OCI-LY1 (cell line): ENCODE measurements at regions not wholly inside any gene's neighbourhood (a gene's known extent, or its start where the extent isn't known, plus 50 kb on each side); places are given as distances from the start of the nearest gene placed in this dataset.
A peak's percentile ranks its signal among the peaks of the same experiment; 100 is the strongest.

ENCODE experiments used
- H2AFZ ChIP-seq: fragments of 200-600 bp; sonication (generic), shearing (Covaris generic); 2 replicates; pipeline ENCODE4 v1.6.0; 2014; ENCODE audit warnings: antibody characterized with exemption, mild to moderate bottlenecking, low read length
- H3F3A ChIP-seq: fragments of 200-600 bp; sonication (generic), shearing (Covaris generic); 2 replicates; pipeline ENCODE4 v1.6.0; 2014; ENCODE audit warnings: mild to moderate bottlenecking, antibody characterized with exemption, low read length, moderate library complexity; ENCODE audit not compliant: insufficient read depth
- H3K27ac ChIP-seq: fragments of 200-600 bp; sonication (generic); 2 replicates; pipeline ENCODE4 v1.5.1; 2014; ENCODE audit warnings: low read length, mixed run types, mild to moderate bottlenecking, low read depth; ENCODE audit not compliant: poor library complexity, severe bottlenecking
- H3K27me3 ChIP-seq: fragments of 200-600 bp; sonication (generic); 2 replicates; pipeline ENCODE4 v1.6.0; 2014; ENCODE audit warnings: antibody characterized with exemption, mild to moderate bottlenecking, low read length, moderate library complexity; ENCODE audit not compliant: insufficient read depth
- H3K36me3 ChIP-seq: fragments of 200-600 bp; sonication (generic); 2 replicates; pipeline ENCODE4 v1.6.1; 2014; ENCODE audit warnings: mild to moderate bottlenecking, antibody characterized with exemption, low read length, moderate library complexity, mixed read lengths; ENCODE audit not compliant: insufficient read depth
- H3K4me1 ChIP-seq: fragments of 200-600 bp; sonication (generic); 2 replicates; pipeline ENCODE4 v1.5.1; 2014; ENCODE audit warnings: mild to moderate bottlenecking, low read length, moderate library complexity; ENCODE audit not compliant: insufficient read depth, severe bottlenecking
- H3K4me2 ChIP-seq: fragments of 200-600 bp; sonication (generic), shearing (Covaris generic); 2 replicates; pipeline ENCODE4 v1.6.1; 2014; ENCODE audit warnings: low read length
- H3K4me3 ChIP-seq: fragments of 200-600 bp; sonication (generic); 2 replicates; pipeline ENCODE4 v1.5.1; 2014; ENCODE audit warnings: low read length, low read depth, mild to moderate bottlenecking, mixed read lengths; ENCODE audit not compliant: poor library complexity, severe bottlenecking
- H3K79me2 ChIP-seq: fragments of 200-600 bp; shearing (Covaris generic); 2 replicates; pipeline ENCODE4 v1.6.1; 2016; ENCODE audit warnings: mixed run types, low read length, mixed read lengths; ENCODE audit not compliant: insufficient read depth
- H3K9ac ChIP-seq: fragments of 200-600 bp; sonication (generic), shearing (Covaris generic); 2 replicates; pipeline ENCODE4 v1.6.1; 2014; ENCODE audit warnings: mild to moderate bottlenecking, low read length, mixed read lengths
- H3K9me2 ChIP-seq: fragments of 200-600 bp; sonication (generic), shearing (Covaris generic); 2 replicates; pipeline ENCODE4 v1.6.1; 2014; ENCODE audit warnings: low read depth, mild to moderate bottlenecking, low read length, mixed read lengths
- H3K9me3 ChIP-seq: fragments of 200-600 bp; shearing (Covaris generic); 2 replicates; pipeline ENCODE4 v1.6.1; 2014; ENCODE audit warnings: low read length, mixed read lengths
- H4K20me1 ChIP-seq: fragments of 200-600 bp; sonication (generic), shearing (Covaris generic); 2 replicates; pipeline ENCODE4 v1.6.0; 2016; ENCODE audit warnings: mild to moderate bottlenecking, low read length; ENCODE audit not compliant: insufficient read depth
- CTCF ChIP-seq: fragments of 200-600 bp; sonication (generic), shearing (Covaris generic); IDR thresholded peaks from 2 replicates; pipeline ENCODE4 v1.5.1; 2017; ENCODE audit warnings: mild to moderate bottlenecking, antibody characterized with exemption, low read length, moderate library complexity, mixed read lengths
- EZH2 ChIP-seq: fragments of 200-600 bp; sonication (generic), shearing (Covaris generic); IDR thresholded peaks from 2 replicates; pipeline ENCODE4 v1.8.0; 2017; ENCODE audit warnings: borderline replicate concordance, mixed run types, mild to moderate bottlenecking, antibody characterized with exemption, low read length, moderate library complexity, mixed read lengths

- Histone ChIP-seq H4K20me1 (no peaks in the 10 kb centered on the region), H3K79me2 (no peaks in the 10 kb centered on the region), H3K36me3 (no peaks in the 10 kb centered on the region), H3K27ac (no peak overlapping the region), H3F3A (no peaks in the 10 kb centered on the region), H2AFZ (no peak overlapping the region), H3K4me1 (no peaks in the 10 kb centered on the region), H3K9ac (no peak overlapping the region), H3K27me3 (no peaks in the 10 kb centered on the region), H3K9me3 (no peaks in the 10 kb centered on the region), H3K9me2 (no peaks in the 10 kb centered on the region), H3K4me2 (no peak overlapping the region), H3K4me3 (no peak overlapping the region)
- TF ChIP-seq CTCF (no peak), EZH2 (no peak)
These were observed 669.1 kb upstream of the SALL1 start for GRCh38 chr16:51820176-51820575.

GRCh38 chr16:51818342-51818944, 667.4 kb upstream of the SALL1 start:
- Histone ChIP-seq H3K36me3 (no peaks in the 10 kb centered on the region), H2AFZ (no peak overlapping the region), H3K27me3 (no peaks in the 10 kb centered on the region), H4K20me1 (no peaks in the 10 kb centered on the region), H3K4me1 (no peaks in the 10 kb centered on the region), H3K9me2 (no peaks in the 10 kb centered on the region), H3K9ac (no peak overlapping the region), H3K79me2 (no peaks in the 10 kb centered on the region), H3F3A (no peaks in the 10 kb centered on the region), H3K4me2 (no peak overlapping the region), H3K27ac (no peak overlapping the region), H3K4me3 (no peak overlapping the region), H3K9me3 (no peaks in the 10 kb centered on the region)
- TF ChIP-seq CTCF (peak; percentile 63), EZH2 (no peak)

GRCh38 chr16:51816929-51817328, 665.9 kb upstream of the SALL1 start:
- Histone ChIP-seq H3K36me3 (no peaks in the 10 kb centered on the region), H3K79me2 (no peaks in the 10 kb centered on the region), H4K20me1 (no peaks in the 10 kb centered on the region), H3K4me1 (no peaks in the 10 kb centered on the region), H3K4me3 (no peak overlapping the region), H3F3A (no peaks in the 10 kb centered on the region), H3K9me3 (no peaks in the 10 kb centered on the region), H2AFZ (no peak overlapping the region), H3K27me3 (no peaks in the 10 kb centered on the region), H3K9me2 (no peaks in the 10 kb centered on the region), H3K9ac (no peak overlapping the region), H3K27ac (no peak overlapping the region), H3K4me2 (no peak overlapping the region)
- no peak for TF ChIP-seq EZH2
- no peak for TF ChIP-seq CTCF
